Smooth muscle cell (in vitro differentiated cells): ENCODE measurements at regions not wholly inside any gene's neighbourhood (a gene's known extent, or its start where the extent isn't known, plus 50 kb on each side); places are given as distances from the start of the nearest gene placed in this dataset.

Experiments used
- DNase-seq: peaks from one replicate; lab custom pipeline; 2025; ENCODE audit not compliant: unreplicated experiment; lab: John Stamatoyannopoulos, UW
- H2AFZ ChIP-seq: fragments of 200-600 bp; sonication (generic); 2 replicates; pipeline ENCODE4 v1.6.0; 2016; ENCODE audit warnings: antibody characterized with exemption, low read depth, mild to moderate bottlenecking
- H3F3A ChIP-seq: fragments of 200-600 bp; sonication (generic); 2 replicates; pipeline ENCODE4 v1.6.0; 2017; ENCODE audit warnings: antibody characterized with exemption, low read depth
- H3K27ac ChIP-seq: fragments of 200-600 bp; sonication (generic); 2 replicates; pipeline ENCODE4 v1.5.1; 2016; ENCODE audit warnings: low read depth, mild to moderate bottlenecking
- H3K27me3 ChIP-seq: fragments of 200-600 bp; sonication (generic); 2 replicates; pipeline ENCODE4 v1.6.1; 2016; ENCODE audit warnings: low read depth, mild to moderate bottlenecking
- H3K36me3 ChIP-seq: fragments of 200-600 bp; sonication (generic); 2 replicates; pipeline ENCODE4 v1.5.1; 2016; ENCODE audit warnings: low read depth
- H3K4me1 ChIP-seq: fragments of 200-600 bp; sonication (generic); 2 replicates; pipeline ENCODE4 v1.5.1; 2016; ENCODE audit warnings: low read depth
- H3K4me2 ChIP-seq: fragments of 200-600 bp; sonication (generic); 2 replicates; pipeline ENCODE4 v1.6.0; 2016; ENCODE audit warnings: mild to moderate bottlenecking
- H3K4me3 ChIP-seq: fragments of 200-600 bp; sonication (generic); 2 replicates; pipeline ENCODE4 v1.5.1; 2016; ENCODE audit warnings: mild to moderate bottlenecking
- H3K79me2 ChIP-seq: fragments of 200-600 bp; sonication (generic); 2 replicates; pipeline ENCODE4 v1.6.0; 2016; ENCODE audit warnings: low read depth, mild to moderate bottlenecking
- H3K9ac ChIP-seq: fragments of 200-600 bp; sonication (generic); 2 replicates; pipeline ENCODE4 v1.6.0; 2016; ENCODE audit warnings: low read depth
- H3K9me3 ChIP-seq: fragments of 200-600 bp; sonication (generic); replicated peaks from 2 replicates; pipeline ENCODE4 v1.5.1; 2016; ENCODE audit warnings: low read depth
- H4K20me1 ChIP-seq: fragments of 200-600 bp; sonication (generic); 2 replicates; pipeline ENCODE4 v1.6.0; 2016; ENCODE audit warnings: low read depth
- CTCF ChIP-seq: fragments of 200-600 bp; sonication (generic); IDR thresholded peaks from 2 replicates; pipeline ENCODE4 v1.5.1; 2017; ENCODE audit warnings: borderline replicate concordance, mild to moderate bottlenecking, antibody characterized with exemption; ENCODE audit not compliant: insufficient read depth, poor library complexity, severe bottlenecking
- WGBS: methylation state at CpG from one replicate; pipeline ENCODE4 v1.1.7; 2016; ENCODE audit warnings: low lambda C conversion rate; 5-methylcytosine and 5-hydroxymethylcytosine counted together

GRCh38 chr5:125756456-125756855 is 666.8 kb upstream of the GRAMD2B start:
- Histone ChIP-seq H3K9me3 (no peaks in the 10 kb centered on the region), H3K4me1 (no peaks in the 10 kb centered on the region), H3K4me3 (no peak overlapping the region), H3K9ac (no peak overlapping the region), H3K4me2 (no peak overlapping the region), H3K27ac (no peak overlapping the region), H3K27me3 (no peaks in the 10 kb centered on the region), H3K79me2 (no peaks in the 10 kb centered on the region), H3K36me3 (no peaks in the 10 kb centered on the region), H2AFZ (no peak overlapping the region), H4K20me1 (no peaks in the 10 kb centered on the region), H3F3A (no peaks in the 10 kb centered on the region)
- no peak for DNase-seq
- TF ChIP-seq CTCF: no peak
- 64% methylated on average over 2 of the region's 2 CpGs for WGBS

DNA sequence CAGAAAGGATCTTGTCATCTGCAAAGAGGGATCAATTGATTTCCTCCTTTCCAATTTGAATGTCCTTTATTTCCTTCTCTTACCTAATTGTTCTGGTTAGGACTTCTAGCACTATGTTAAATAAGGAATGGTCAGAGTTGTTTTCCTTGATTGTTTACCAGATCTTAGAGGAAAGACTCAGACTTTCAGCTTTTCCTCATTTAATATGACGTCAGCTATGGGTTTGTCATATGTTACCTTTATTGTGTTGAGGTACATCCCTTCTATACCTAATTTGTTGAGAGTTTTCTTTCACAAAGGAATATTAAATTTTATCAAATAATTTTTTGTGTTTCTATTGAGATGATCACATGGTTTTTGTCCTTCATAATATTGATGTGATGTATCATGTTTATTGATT is 656.5 kb upstream of the GRAMD2B start:
- Histone ChIP-seq H2AFZ (no peak overlapping the region), H3F3A (no peaks in the 10 kb centered on the region), H3K9me3 (no peaks in the 10 kb centered on the region), H3K4me1 (no peaks in the 10 kb centered on the region), H4K20me1 (no peaks in the 10 kb centered on the region), H3K79me2 (no peaks in the 10 kb centered on the region), H3K4me2 (no peak overlapping the region), H3K27ac (no peak overlapping the region), H3K4me3 (no peak overlapping the region), H3K36me3 (no peaks in the 10 kb centered on the region), H3K27me3 (no peaks in the 10 kb centered on the region), H3K9ac (no peak overlapping the region)
- WGBS: 90% methylated on average over 1 of the region's 1 CpG
- TF ChIP-seq CTCF: no peak
- DNase-seq: no peak

- no peak for TF ChIP-seq CTCF
- 94% methylated on average over 1 of the region's 1 CpG for WGBS
Observed at GRCh38 chr5:125775896-125776295, 647.3 kb upstream of the GRAMD2B start.

DNA sequence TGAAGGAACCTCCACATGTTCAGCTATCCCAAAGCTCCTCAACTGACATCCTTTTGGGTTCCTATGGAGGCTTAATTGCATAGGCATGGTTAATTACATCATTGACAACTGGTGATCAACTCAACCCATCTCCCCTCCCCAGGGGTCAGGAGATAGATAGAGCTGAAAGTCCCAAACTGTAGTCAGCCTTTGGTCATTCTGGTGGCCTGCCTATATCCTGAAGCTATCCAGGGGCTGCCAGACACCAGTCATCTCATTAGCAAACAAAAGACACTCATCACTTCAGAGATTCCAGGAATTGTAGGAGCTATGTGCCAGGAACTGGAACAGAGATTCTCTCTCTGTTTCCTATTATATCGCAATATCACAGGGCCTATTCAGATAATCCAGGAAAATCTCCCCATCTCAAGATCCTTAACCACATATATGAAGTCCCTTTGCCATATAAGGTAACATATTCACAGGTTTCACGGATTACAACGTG is 646.5 kb upstream of the GRAMD2B start:
- Histone ChIP-seq H3K36me3 (no peaks in the 10 kb centered on the region), H2AFZ (no peak overlapping the region), H4K20me1 (no peaks in the 10 kb centered on the region), H3K4me2 (no peak overlapping the region), H3K4me1 (peaks cover 4% of the 10 kb centered on the region), H3K79me2 (no peaks in the 10 kb centered on the region), H3K27me3 (no peaks in the 10 kb centered on the region), H3K9me3 (no peaks in the 10 kb centered on the region), H3F3A (no peaks in the 10 kb centered on the region), H3K4me3 (no peak overlapping the region), H3K27ac (no peak overlapping the region), H3K9ac (no peak overlapping the region)
- no peak for TF ChIP-seq CTCF
- whole genome bisulfite sequencing: 87% methylated on average over 3 of the region's 3 CpGs
- DNase-seq: no peak

More at GRCh38 chr5:125775896-125776295, 647.3 kb upstream of the GRAMD2B start:
- Histone ChIP-seq H3K27ac (no peak overlapping the region), H3K4me3 (no peak overlapping the region), H3K4me2 (no peak overlapping the region), H2AFZ (no peak overlapping the region), H3K9me3 (no peaks in the 10 kb centered on the region), H3K27me3 (no peaks in the 10 kb centered on the region), H4K20me1 (no peaks in the 10 kb centered on the region), H3K4me1 (peaks cover 4% of the 10 kb centered on the region), H3K9ac (no peak overlapping the region), H3K36me3 (no peaks in the 10 kb centered on the region), H3F3A (no peaks in the 10 kb centered on the region), H3K79me2 (no peaks in the 10 kb centered on the region)
- no peak for DNase-seq
